ENCODE measurements at regions not wholly inside any gene's neighbourhood (a gene's known extent, or its start where the extent isn't known, plus 50 kb on each side); places are given as distances from the start of the nearest gene placed in this dataset.

GRCh38 chr3:116929505-116930222 is 220.1 kb downstream of the TUSC7 start:
- DNase-seq (ENCODE audit: low read depth), result no peak

GRCh38 chr3:116930786-116931185 is 221.2 kb downstream of the TUSC7 start:
- no peak for DNase-seq (ENCODE audit: low read depth)

DNA sequence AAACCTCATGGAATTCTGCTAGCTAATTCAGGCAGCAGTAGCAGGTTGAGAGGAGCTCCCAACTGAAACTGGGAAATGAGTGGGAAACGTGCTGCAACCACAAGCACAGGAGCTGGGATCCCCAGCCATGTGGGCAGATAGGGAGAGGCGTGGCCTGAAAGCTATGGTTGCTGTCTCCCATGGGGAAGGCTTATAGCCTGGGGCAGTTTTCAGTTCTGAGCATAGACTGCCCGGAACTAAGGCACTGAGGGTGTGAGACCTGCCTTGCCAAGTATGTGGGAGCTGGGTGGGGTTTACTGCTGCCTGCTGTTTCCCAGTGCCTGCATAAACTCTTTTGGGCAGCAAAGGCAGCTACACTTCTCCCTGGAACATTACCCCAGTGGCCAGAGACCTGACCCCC is 229.5 kb downstream of the TUSC7 start:
- DNase-seq (ENCODE audit: low read depth), result no peak

DNA sequence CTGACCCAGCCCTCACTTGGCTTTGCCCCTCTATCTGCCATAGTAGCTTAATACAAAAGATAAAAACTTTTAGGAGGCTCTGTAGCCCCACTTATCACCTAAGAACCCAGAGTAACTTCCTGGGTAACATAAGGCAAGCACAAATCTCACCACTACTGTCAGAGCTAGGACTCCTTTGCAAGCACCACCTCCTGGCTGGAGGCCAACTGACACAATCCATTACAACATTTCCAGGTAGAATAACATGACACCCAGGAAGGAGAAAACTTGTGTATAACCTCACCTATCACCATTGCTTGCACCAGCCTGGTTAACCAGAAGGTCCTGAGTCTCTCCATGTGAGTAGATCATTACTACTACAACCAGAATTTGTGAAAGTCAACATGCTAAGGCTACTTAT is 230.0 kb downstream of the TUSC7 start:
- DNase-seq (ENCODE audit: low read depth), result no peak

- DNase-seq (ENCODE audit: low read depth), result no peak
These were observed 231.1 kb downstream of the TUSC7 start for GRCh38 chr3:116940719-116941118.

DNA sequence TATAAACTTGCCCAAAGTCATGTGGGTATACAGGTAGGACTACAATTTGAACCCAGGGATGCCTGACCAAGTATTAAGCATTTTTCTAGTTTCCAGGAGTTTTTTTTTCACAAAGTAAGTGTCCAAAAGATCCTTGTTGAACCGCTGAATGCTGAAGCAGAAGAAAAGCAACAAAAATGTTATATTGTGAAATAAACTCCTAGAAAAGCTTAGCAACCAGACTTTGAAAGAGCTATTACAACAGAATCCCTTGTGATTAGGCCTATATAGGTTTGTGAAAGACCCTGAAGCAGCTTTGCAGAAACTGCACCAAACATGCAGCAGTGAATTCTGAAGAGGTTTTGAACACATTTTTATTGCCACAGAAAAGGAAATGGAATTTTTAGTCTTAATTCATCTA is 236.8 kb downstream of the TUSC7 start:
- DNase-seq (ENCODE audit: low read depth), result no peak

DNA sequence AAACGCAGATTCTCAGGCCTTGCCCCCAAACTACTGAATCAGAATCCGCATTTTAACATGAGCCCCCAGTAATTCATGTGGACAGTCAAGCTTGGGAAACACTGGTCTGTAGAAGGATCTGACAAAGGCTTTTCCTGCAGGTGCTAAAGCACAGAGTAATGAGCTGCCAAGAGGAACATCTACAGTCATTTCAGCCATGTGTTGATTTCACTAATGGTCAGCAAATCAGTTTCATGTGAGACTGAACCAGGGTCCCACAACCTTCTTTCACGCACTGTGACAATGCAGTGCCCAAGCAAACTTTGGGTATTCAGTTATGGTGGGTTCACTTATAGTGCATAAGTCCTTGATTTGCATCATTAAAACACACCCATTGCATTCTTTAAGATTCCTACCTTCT is 237.6 kb downstream of the TUSC7 start:
- no peak for DNase-seq (ENCODE audit: low read depth)

DNA sequence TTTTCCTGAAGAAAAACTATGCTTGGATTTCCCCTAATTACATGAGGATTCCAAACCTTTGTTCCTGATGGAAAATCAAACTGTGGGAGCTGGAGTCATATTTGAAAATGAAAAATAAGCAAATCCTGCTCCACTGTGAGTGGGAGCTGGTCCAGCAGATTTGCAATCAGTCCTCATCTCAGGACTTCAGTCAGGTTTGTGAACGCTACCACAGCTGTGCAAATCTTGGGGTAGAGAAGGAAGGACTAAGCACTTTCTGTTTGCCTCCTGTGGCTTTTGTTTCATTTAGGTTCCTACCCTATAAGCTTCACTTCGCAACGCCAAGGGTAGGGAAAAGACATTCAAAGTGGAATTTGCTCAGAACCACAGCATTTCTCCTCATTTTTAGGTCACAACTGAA is 238.2 kb downstream of the TUSC7 start:
- DNase-seq (ENCODE audit: low read depth), result no peak

DNA sequence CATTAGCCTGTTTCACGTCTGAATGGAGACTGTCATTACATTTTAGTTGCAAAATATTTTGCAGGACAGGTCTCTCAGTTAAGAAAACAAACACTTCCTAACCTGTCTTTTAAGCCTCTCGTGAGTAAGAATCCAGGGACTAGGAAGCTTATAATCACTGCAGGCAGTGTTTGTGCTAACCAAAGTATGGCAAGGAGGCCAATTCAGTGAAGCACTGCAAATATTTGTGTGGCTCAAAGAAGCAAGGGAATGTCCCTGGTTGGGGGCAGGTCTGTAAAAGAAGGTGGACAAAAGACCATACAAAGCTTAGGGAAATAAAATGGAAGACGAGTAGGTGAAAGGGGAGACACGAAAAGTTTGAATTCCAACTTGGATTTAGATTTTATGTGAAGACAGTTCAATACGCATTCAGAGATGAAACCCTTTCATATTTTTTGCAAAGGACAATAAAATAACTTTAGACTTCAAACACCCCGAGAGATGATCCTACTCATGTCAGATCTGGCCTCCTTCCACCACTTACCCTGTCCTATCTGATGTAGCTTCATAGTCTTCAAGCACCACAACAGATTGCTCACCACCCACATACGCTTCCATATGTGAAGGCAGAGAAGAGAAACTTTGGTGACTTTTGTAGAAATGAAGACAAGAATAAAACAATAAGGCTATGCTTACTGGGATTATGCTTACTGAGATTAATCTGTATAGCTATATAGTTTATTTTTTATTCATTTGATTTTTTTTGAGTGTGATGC is 240.9 kb downstream of the TUSC7 start:
- DNase-seq (ENCODE audit: low read depth), result no peak

- DNase-seq (ENCODE audit: low read depth), result no peak
These were observed 242.0 kb downstream of the TUSC7 start for GRCh38 chr3:116951610-116952009.

- DNase-seq (ENCODE audit: low read depth), result no peak
These were observed 248.7 kb downstream of the TUSC7 start for GRCh38 chr3:116958291-116958690.

- no peak for DNase-seq (ENCODE audit: low read depth)
These were observed 251.5 kb downstream of the TUSC7 start for GRCh38 chr3:116961106-116961505.

DNA sequence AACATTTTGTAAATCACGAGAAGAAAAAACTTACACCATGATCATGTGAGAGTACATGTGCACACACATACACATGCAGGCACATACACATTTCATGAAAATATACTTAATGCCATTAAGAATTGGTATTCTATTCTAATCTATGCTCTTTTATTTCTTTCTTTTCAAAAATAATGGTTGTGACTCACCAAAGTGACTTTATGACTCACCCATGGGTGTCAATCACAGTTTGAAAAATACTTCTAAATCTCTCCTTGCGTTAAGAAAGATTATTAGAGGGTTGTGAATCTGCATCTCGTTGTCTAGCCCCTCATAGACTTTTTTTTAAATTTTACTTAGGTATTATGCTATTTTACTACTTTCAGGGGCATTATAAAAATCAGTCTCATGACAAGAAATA is 254.2 kb downstream of the TUSC7 start:
- DNase-seq (ENCODE audit: low read depth), result no peak

DNA sequence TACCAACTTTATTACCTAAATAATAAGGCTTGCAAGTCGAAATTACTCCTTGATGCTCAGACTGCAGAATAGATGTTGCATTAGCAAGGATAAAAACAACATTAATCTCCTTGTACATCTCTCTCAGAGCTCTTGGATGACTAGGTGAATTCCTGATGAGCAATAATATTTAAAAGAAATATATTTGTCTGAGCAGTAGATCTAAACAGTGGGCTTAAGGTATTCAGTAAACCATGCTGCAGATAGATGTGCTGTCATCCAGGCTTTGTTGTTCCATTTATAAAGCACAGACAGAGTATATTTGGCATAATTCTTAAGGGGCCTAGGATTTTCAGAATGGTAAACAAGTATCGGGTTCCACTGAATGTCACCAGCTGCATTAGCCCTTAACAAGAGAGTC is 257.1 kb downstream of the TUSC7 start:
- no peak for DNase-seq (ENCODE audit: low read depth)

- no peak for DNase-seq (ENCODE audit: low read depth)
These were observed 259.6 kb downstream of the TUSC7 start for GRCh38 chr3:116969135-116969534.

- DNase-seq (ENCODE audit: low read depth), result no peak
These were observed 260.1 kb downstream of the TUSC7 start for GRCh38 chr3:116969646-116970045.

DNA sequence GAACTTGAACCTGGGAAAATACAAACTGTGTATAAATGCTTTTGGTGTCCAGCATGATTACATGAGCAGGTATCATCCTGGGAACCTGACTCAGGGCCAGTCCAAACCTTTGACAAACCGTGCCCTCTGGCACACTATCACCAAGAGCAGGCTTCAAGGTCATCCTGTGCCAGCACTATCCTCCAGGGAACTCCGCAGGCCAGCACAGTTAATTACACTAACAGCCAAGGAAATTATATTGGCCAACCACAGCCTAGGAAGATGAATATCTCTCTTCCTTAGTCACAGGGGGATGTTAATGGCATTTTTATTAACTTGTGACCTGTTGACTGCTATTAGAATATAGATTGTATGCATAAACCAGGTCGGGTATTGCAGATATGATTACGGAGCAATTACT is 262.0 kb downstream of the TUSC7 start:
- DNase-seq (ENCODE audit: low read depth), result no peak

DNA sequence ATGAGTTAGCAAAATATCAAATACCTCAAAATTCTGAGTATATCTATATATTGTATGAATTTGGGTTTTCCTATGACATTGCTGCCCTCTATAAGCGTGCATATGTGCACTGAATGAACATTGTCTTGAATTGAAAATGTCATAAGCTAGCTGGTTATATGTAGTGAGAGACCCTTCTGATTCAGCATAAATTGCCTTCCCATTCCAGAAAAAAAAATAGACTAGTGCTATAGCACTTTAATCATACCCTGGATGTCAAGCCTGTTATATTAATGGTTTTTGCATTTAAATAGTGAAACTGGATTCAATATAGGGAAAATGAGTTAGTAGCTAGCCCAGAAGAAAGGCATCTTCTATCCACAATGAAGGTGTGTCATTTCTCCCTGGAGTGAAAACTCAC is 265.1 kb downstream of the TUSC7 start:
- no peak for DNase-seq (ENCODE audit: low read depth)

GRCh38 chr3:116977441-116977840 is 267.9 kb downstream of the TUSC7 start:
- DNase-seq (ENCODE audit: low read depth), result no peak

DNA sequence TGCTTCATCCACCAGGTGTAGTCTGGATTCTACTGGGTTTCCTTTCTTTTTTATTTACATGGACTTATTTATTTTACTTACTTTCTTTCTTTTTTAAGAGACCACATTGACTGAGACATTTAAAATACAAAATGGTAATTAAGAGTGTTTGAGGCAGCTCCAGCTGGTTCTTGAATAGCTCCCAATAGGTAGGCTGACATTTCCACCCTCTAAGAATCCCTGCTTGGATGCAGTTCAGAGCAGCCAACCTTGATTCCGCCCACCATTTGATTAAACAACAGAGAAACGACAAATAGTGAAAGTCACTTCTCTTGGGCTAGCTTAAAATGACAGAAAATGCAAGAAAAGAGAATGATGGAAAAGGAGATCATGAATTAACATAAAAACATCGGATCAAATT is 270.5 kb downstream of the TUSC7 start:
- DNase-seq (ENCODE audit: low read depth), result no peak

- no peak for DNase-seq (ENCODE audit: low read depth)
These were observed 271.5 kb downstream of the TUSC7 start for GRCh38 chr3:116981089-116981488.

DNA sequence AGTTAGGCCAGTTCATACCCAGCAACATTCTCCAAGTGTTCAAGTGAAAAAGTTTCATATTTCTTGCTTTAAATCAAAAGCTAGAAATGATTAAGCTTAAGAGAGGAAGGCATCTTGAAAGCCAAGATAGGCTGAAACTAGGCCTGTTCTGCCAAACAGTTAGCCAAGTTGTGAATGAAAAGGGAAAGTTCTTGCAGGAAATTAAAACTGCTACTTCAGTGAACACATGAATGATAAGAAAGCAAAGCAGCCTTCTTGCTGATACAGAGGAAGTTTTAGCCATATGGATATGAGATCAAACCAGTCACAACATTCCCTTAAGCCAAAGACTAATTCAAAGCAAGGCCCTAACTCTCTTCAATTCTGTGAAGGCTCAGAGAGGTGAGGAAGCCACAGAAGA is 274.7 kb downstream of the TUSC7 start:
- DNase-seq (ENCODE audit: low read depth), result no peak

GRCh38 chr3:116994351-116994879 is 284.8 kb downstream of the TUSC7 start:
- no peak for DNase-seq (ENCODE audit: low read depth)

- DNase-seq (ENCODE audit: low read depth), result no peak
These were observed 293.9 kb downstream of the TUSC7 start for GRCh38 chr3:117003501-117003900.
